OCI-LY3 (cell line): ENCODE measurements at regions not wholly inside any gene's neighbourhood (a gene's known extent, or its start where the extent isn't known, plus 50 kb on each side); places are given as distances from the start of the nearest gene placed in this dataset.

ENCODE experiments used
- EZH2phosphoT487 ChIP-seq: fragments of 200-600 bp; shearing (Covaris generic); IDR thresholded peaks from 2 replicates; pipeline ENCODE4 v1.6.1; 2018; ENCODE audit warnings: antibody characterized with exemption, mixed run types, low read depth
- TF ChIP-seq, protein P1 (sequence below): fragments of 200-600, 300-600 bp; sonication (generic); IDR thresholded peaks from 2 replicates; pipeline ENCODE4 v1.5.1; 2014; ENCODE audit warnings: antibody characterized with exemption, low read length, low read depth

DNA sequence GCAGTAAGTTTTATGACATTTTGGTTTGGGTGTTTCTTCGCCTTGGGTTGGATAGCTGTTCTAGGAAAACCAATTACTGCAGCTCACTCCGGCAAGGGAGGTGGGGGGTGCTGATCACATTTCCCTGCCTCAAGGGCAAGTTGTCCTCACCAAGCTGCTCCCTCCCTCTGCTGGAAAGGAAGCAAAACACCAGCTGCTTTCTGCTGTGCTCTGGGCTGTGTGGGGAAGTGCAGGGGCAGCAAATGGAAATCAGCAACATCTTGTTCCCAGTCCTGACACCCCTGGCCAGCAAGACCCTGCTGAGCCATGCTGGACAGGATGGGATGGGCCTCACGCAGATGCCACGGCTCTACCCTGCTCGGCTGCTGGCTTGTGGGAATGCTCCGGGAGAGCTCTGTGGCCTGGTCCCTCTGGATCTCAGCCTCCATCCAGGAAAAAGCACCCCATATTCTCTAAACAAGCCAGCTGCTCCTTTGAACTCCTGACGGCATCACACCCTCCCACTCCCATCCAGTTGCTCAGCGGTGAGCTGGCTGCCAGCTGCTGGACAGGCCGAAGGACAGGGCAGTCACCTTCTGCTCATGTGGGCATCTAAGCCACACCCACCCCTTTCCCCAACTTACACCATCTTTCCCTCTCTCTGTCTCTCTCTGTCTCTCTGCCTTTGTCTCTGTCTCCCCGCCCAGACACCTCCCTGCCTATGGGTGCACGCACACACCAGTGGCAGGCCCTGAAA lies 52.4 kb upstream of the EIF5 start:
- TF ChIP-seq, protein P1, sequence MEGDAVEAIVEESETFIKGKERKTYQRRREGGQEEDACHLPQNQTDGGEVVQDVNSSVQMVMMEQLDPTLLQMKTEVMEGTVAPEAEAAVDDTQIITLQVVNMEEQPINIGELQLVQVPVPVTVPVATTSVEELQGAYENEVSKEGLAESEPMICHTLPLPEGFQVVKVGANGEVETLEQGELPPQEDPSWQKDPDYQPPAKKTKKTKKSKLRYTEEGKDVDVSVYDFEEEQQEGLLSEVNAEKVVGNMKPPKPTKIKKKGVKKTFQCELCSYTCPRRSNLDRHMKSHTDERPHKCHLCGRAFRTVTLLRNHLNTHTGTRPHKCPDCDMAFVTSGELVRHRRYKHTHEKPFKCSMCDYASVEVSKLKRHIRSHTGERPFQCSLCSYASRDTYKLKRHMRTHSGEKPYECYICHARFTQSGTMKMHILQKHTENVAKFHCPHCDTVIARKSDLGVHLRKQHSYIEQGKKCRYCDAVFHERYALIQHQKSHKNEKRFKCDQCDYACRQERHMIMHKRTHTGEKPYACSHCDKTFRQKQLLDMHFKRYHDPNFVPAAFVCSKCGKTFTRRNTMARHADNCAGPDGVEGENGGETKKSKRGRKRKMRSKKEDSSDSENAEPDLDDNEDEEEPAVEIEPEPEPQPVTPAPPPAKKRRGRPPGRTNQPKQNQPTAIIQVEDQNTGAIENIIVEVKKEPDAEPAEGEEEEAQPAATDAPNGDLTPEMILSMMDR: 0 out of 2 replicates have a peak, but pooled peaks have one; percentile 8
- no peak for TF ChIP-seq EZH2phosphoT487
